Psoas muscle (tissue), 7 donors: ENCODE measurements at regions not wholly inside any gene's neighbourhood (a gene's known extent, or its start where the extent isn't known, plus 50 kb on each side); places are given as distances from the start of the nearest gene placed in this dataset.
A peak's percentile ranks its signal among the peaks of the same experiment; 100 is the strongest.

Source experiments
- ATAC-seq, 4 donors: fragments of 200-7000 bp; cut with Tn5 transposase; one replicate each; pipeline ENCODE4 v1.9.1; 2020; ENCODE audit warnings: moderate library complexity in 3 of 4, mild to moderate bottlenecking in 2 of 4
- DNase-seq, 2 donors: peaks; one replicate each; pipeline ENCODE4 v3.0.0-alpha.2; 2020
- H3K27ac ChIP-seq: fragments of 200-600 bp; one replicate; pipeline ENCODE4 v1.8.0; 2022
- H3K27me3 ChIP-seq, 3 donors: fragments of 200-600 bp in 1 of 3; one replicate each; pipeline versions ENCODE4 v1.6.1 to v1.8.0; 2013 to 2022; ENCODE audit warnings: low read length in 2 of 3, mild to moderate bottlenecking in 2 of 3, moderate library complexity in 1 of 3; ENCODE audit not compliant: insufficient read depth in 3 of 3
- H3K36me3 ChIP-seq, 2 donors: fragments of 200-600 bp in 1 of 2; one replicate each; pipeline versions ENCODE4 v1.6.1 to v1.8.0; 2013 to 2022; ENCODE audit warnings: low read depth in 1 of 2, mild to moderate bottlenecking in 1 of 2, moderate library complexity in 1 of 2; ENCODE audit not compliant: insufficient read depth in 1 of 2
- H3K4me1 ChIP-seq: fragments of 200-600 bp; one replicate; pipeline ENCODE4 v1.8.0; 2022
- H3K4me3 ChIP-seq: fragments of 200-600 bp; one replicate; pipeline ENCODE4 v1.8.0; 2022; ENCODE audit warnings: mild to moderate bottlenecking
- H3K9me3 ChIP-seq: fragments of 200-600 bp; one replicate; pipeline ENCODE4 v1.8.0; 2022
- CTCF ChIP-seq: fragments of 200-600 bp; IDR thresholded peaks from one replicate; pipeline ENCODE4 v1.8.0; 2022; ENCODE audit warnings: antibody characterized with exemption
- WGBS, 3 donors: extraction: QIAGEN DNeasy Blood & Tissue Kit; methylation state at CpG; one replicate each; pipeline versions ENCODE4 v1.1.6 to v1.1.7; 2013; 5-methylcytosine and 5-hydroxymethylcytosine counted together
- intact Hi-C, 2 donors: fragments of 100-400 bp; cut with DNase I; formaldehyde crosslinking; loops; one replicate each; pipeline versions ENCODE4 v1.11.0 to v1.14.2; 2022
- donor health status: healthy with polysubstance abuse.
- donor health status: DM: no; HTN: no; CAD: no; lungs with moderate emphysema.
- donor health status: Bipolar disorder and iron deficiency.
- donor health status: healthy.
- donor health status: DM: yes; HTN: yes; CAD: no.
- donor health status: DM: no; HTN: no; CAD: no.
- donor health status: DM: yes; HTN: yes; CAD: no.

DNA sequence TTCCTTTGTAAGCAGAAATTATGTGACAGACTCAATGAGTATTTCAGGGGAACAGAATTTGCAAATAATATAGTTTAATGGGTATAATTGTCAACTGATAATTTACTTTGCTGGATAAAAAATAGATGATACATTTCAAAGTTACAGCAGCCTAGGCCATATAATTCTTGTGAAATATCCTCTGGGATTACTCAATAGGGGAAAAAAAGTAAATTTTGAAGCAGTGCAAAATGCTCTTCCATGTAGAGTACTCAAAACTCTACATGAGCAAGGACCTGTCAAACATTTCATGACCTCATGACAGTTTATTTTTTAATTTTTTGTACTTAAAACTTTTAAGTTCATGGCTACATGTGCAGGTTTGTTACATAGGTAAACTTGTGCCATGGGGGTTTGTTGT, 163.3 kb downstream of the DACT1 start:
- intact Hi-C loops, result no loop called here
- H3K4me1 ChIP-seq, result no peaks in the 10 kb centered on the region
- no peak overlapping the region for H3K27ac ChIP-seq
- no peak overlapping the region for H3K4me3 ChIP-seq
- no peaks in the 10 kb centered on the region for H3K36me3 ChIP-seq
- ATAC-seq (no peak), DNase-seq (no peak)
- no peaks in the 10 kb centered on the region for H3K9me3 ChIP-seq
- TF ChIP-seq CTCF, result no peak
- no peaks in the 10 kb centered on the region for H3K27me3 ChIP-seq

GRCh38 chr14:58805057-58805456, 167.3 kb downstream of the DACT1 start:
- Histone ChIP-seq H3K9me3 (no peaks in the 10 kb centered on the region), H3K4me1 (no peaks in the 10 kb centered on the region), H3K36me3 (no peaks in the 10 kb centered on the region), H3K27ac (no peak overlapping the region), H3K4me3 (no peak overlapping the region), H3K27me3 (no peaks in the 10 kb centered on the region)
- WGBS, 3 donors, result 29 to 45% (median 39%) methylated on average over 4 of the region's 4 CpGs
- DNase-seq, result peak in 1 of 2 donors; percentile 36
- ATAC-seq, result peak; percentile 75 to 98 (median 94)
- no peak for TF ChIP-seq CTCF
- intact Hi-C loops, result no loop called here

DNA sequence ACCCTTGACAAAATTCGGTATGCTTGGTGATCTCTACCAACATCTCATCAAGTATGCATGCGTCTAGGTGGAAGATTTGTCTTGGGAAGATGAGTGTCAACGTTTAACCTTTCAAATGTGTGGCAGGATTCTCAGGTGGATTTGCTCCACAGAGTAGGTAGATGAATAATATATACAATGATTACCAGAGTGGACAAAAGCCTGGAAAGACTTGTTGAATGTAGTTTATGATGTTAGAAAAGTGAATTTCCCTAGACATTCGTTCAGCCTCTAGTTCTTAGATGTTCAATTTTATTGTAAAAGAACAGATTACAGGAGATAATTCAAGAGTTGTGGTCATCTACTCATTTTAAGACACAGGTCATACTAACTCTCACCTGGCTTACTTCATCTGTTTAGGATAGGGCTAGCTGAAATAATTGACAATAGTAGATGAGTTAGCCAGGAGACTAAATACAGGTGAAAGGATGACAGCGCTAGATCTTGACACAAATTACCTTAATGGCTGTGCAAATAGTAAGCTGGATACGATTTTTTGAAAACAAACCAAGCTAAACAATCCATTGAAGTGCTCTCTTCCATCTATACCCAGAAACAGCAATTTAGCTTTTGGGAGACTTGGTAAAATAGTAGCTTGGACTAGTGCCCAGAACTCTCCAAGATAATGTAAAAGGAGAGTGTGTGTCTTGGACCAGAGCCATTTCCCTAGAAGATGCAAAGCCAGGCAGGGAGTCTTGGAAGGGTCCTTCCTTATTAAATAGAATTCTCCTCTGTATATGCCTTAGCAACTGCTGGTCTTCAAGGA, 168.0 kb downstream of the DACT1 start:
- DNase-seq (no peak), ATAC-seq (no peak)
- Histone ChIP-seq H3K27me3 (no peaks in the 10 kb centered on the region), H3K36me3 (no peaks in the 10 kb centered on the region), H3K4me1 (no peaks in the 10 kb centered on the region), H3K9me3 (no peaks in the 10 kb centered on the region), H3K4me3 (no peak overlapping the region), H3K27ac (no peak overlapping the region)
- intact Hi-C loops, result no loop called here
- no peak for TF ChIP-seq CTCF
- 72 to 80% (median 76%) methylated on average over 6 of the region's 6 CpGs for WGBS, 3 donors

GRCh38 chr14:58807191-58807590, 169.4 kb downstream of the DACT1 start:
- ATAC-seq, result no peak
- intact Hi-C loops, result no loop called here
- H3K27ac ChIP-seq, result no peak overlapping the region
- H3K4me3 ChIP-seq, result no peak overlapping the region
- no peaks in the 10 kb centered on the region for H3K9me3 ChIP-seq
- DNase-seq, result no peak
- no peaks in the 10 kb centered on the region for H3K36me3 ChIP-seq
- no peaks in the 10 kb centered on the region for H3K27me3 ChIP-seq
- no peak for TF ChIP-seq CTCF
- no peaks in the 10 kb centered on the region for H3K4me1 ChIP-seq

- H3K9me3 ChIP-seq, result no peaks in the 10 kb centered on the region
- H3K4me1 ChIP-seq, result no peaks in the 10 kb centered on the region
- 17 to 26% (median 24%) methylated on average over 4 of the region's 4 CpGs for WGBS, 3 donors
- no peaks in the 10 kb centered on the region for H3K36me3 ChIP-seq
- no peaks in the 10 kb centered on the region for H3K27me3 ChIP-seq
- H3K4me3 ChIP-seq, result no peak overlapping the region
- no peak for TF ChIP-seq CTCF
- no peak overlapping the region for H3K27ac ChIP-seq
- no peak for DNase-seq
- intact Hi-C loops, result no loop called here
- no peak for ATAC-seq
These were observed 171.1 kb downstream of the DACT1 start for GRCh38 chr14:58808828-58809227.
